GM23248 (cell line): ENCODE measurements at regions not wholly inside any gene's neighbourhood (a gene's known extent, or its start where the extent isn't known, plus 50 kb on each side); places are given as distances from the start of the nearest gene placed in this dataset.

Source experiments
- EZH2 ChIP-seq: fragments of 200-600 bp; sonication (generic); IDR thresholded peaks from 2 replicates; pipeline ENCODE4 v1.6.1; 2018; ENCODE audit warnings: antibody characterized with exemption, mild to moderate bottlenecking; ENCODE audit not compliant: insufficient read depth, poor library complexity, severe bottlenecking
- EZH2phosphoT487 ChIP-seq: fragments of 200-600 bp; sonication (generic); IDR thresholded peaks from 2 replicates; pipeline ENCODE4 v1.6.1; 2018; ENCODE audit warnings: antibody characterized with exemption, moderate library complexity, mild to moderate bottlenecking, low read depth; ENCODE audit not compliant: insufficient read depth

DNA sequence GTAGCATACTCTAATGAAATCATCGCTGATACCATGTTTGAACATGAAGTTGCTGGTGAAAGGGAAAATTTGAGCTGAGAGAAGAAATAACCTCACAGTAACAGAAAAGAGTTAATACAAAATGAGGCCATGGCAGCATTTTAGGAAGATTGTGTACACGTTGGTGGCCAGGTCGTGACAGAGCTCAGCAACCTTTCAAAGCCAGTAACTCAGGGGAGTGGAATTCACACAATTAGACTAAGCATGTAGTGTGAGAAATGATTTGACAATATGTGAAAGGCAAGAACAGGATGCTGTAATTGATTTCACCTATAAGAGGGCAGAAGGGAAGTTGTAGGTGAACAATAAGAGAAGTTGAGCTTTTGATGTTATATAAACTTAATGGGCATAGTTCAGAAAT, 246.3 kb downstream of the OGFRL1 start:
- no peak for TF ChIP-seq EZH2
- TF ChIP-seq EZH2phosphoT487, result no peak
